ENCODE measurements at regions not wholly inside any gene's neighbourhood (a gene's known extent, or its start where the extent isn't known, plus 50 kb on each side); places are given as distances from the start of the nearest gene placed in this dataset.
A peak's percentile ranks its signal among the peaks of the same experiment; 100 is the strongest.

DNA sequence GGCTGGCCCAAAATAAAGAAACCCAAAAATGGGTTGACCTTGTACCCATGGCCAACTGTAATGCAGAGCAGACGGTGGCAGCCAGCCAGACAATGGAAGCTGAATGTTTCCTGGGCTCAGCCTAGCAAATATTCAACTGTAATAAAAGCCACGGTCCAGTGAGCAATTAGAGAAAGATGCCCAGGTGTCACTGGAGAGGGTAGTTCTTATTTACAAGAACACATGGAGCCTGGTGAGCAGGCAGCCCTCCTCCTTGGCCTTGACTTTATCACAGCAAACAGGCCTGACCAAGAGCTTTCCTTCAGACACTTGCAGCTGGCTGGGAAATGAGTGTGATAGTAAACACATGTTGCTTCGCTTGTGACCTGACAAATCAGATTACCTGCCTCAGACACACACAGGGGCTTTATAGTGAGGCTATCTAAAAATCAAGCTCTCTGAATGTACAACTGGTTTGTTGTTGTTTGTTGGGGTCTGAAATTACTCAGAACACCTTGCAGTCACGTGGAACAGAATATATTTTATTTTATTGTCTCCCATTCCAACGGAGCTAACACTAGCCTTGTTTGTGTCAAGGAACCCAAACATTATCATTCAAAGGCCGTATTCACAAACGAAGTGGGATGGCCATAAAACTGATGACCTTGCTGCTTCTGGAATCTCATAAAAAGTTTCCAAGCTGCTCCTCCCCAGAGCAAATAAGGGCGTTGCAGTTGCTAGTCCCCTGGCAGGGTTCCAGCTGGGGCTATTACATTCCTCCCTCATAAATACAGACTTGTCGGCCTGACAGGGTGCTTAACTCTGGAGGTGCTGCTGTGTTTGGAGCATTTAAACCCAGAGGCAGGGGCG is 161.1 kb downstream of the BBOX1 start:
- Histone ChIP-seq H3K36me3 (ENCODE audit: insufficient read depth, low read length) (no peaks in the 10 kb centered on the region), H3K4me1 (ENCODE audit: control insufficient read depth, insufficient read depth, low read length) (peaks cover 25% of the 10 kb centered on the region), H3K9ac (ENCODE audit: low read depth, low read length) (no peak overlapping the region), H3K4me3 (ENCODE audit: low read length) (no peak overlapping the region), H3K4me2 (ENCODE audit: low read length) (peak overlapping the region; percentile 31), H3K27me3 (ENCODE audit: control insufficient read depth, insufficient read depth, low read length) (no peaks in the 10 kb centered on the region), H3K9me3 (replicated peaks; ENCODE audit: low read length) (no peaks in the 10 kb centered on the region)

DNA sequence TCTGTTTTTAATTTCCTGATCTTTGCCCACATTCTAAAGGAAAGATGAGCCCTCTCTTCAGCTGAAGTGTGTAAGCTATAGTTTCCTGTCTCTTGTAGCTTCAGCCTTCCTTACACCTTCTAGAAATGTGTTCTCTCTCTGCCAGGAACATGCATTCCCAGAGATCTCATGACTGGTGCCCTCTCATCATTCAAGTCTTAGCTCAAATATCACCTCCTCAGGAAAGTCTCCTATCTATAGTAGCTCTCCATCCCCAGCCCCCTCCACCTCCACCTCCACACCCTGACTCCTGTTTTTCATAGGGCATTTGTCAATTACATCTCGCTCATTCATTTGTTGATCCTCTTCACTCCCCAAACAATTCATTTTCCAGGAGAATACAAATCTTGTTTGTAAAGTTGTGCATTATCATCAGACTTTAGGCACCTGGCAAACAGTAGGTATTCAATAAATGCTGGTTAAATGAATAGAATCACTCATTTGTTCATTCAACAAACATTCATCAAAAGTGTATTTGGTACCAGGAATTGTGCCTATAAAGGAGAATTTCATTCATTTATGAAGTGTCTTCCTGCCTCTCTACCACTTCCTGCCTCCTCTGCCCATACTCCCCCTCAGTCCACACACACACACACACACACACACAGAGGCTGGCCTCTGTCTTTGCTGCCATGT is 160.3 kb downstream of the BBOX1 start:
- Histone ChIP-seq H3K27me3 (ENCODE audit: control insufficient read depth, insufficient read depth, low read length) (no peaks in the 10 kb centered on the region), H3K9ac (ENCODE audit: low read depth, low read length) (no peak overlapping the region), H3K4me1 (ENCODE audit: control insufficient read depth, insufficient read depth, low read length) (peaks cover 23% of the 10 kb centered on the region), H3K36me3 (ENCODE audit: insufficient read depth, low read length) (no peaks in the 10 kb centered on the region), H3K4me3 (ENCODE audit: low read length) (no peak overlapping the region), H3K9me3 (replicated peaks; ENCODE audit: low read length) (no peaks in the 10 kb centered on the region), H3K4me2 (ENCODE audit: low read length) (no peak overlapping the region)

DNA sequence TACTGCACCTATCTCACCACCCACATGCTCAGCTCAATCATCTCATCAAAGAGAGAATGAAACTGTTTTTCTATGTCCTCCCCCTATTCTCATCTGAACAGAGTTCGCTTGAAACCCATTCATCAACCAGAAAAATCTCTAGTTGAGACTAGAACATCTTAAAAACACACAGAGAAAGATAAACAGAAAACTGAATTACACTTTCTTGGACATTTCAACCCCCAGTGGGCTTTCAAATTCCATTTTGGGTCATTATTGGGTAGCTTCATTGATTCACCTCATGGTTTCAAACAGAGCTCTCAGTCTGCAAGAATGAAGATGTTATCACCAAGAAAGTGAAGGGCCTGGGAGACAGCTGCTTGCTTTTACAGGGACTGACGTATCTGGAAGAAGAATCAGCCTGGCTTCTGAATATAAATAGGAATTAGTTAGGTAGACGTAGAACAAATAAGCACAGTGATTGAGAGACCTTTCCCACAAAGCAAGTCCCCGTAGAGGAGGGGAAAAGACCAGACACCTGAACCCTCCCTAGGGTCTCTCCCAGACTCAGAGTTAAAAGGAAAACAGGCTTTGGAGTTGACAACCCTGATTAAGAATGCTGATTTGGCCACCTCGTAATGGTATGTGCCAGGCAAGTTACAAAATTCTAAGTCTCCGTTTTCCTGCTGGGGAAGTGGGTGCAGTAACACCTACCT is 155.7 kb downstream of the BBOX1 start:
- Histone ChIP-seq H3K9me3 (replicated peaks; ENCODE audit: low read length) (no peaks in the 10 kb centered on the region), H3K36me3 (ENCODE audit: insufficient read depth, low read length) (no peaks in the 10 kb centered on the region), H3K4me3 (ENCODE audit: low read length) (no peak overlapping the region), H3K4me2 (ENCODE audit: low read length) (no peak overlapping the region), H3K9ac (ENCODE audit: low read depth, low read length) (no peak overlapping the region), H3K4me1 (ENCODE audit: control insufficient read depth, insufficient read depth, low read length) (peaks cover 4% of the 10 kb centered on the region), H3K27me3 (ENCODE audit: control insufficient read depth, insufficient read depth, low read length) (no peaks in the 10 kb centered on the region)

DNA sequence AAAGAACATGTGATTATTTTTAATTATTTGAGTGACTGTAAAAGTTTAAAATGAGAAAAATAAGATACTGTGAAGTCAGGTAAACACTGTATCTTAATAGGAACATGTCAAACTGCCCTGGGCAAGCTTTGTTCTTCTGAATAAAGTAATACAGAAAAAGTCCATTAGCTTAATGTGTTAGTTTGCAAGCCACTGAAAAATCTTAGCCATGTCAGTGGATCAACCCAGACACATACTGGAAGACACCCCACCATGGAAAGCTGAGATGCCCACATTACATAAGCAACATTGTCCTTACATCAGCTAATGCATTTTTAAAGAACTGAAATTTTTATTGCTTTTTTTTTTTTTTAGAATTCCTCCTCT is 155.2 kb downstream of the BBOX1 start:
- Histone ChIP-seq H3K4me1 (ENCODE audit: control insufficient read depth, insufficient read depth, low read length) (no peaks in the 10 kb centered on the region), H3K4me2 (ENCODE audit: low read length) (no peak overlapping the region), H3K27me3 (ENCODE audit: control insufficient read depth, insufficient read depth, low read length) (no peaks in the 10 kb centered on the region), H3K36me3 (ENCODE audit: insufficient read depth, low read length) (no peaks in the 10 kb centered on the region), H3K9me3 (replicated peaks; ENCODE audit: low read length) (no peaks in the 10 kb centered on the region), H3K9ac (ENCODE audit: low read depth, low read length) (no peak overlapping the region), H3K4me3 (ENCODE audit: low read length) (no peak overlapping the region)

GRCh38 chr11:27194976-27195375 is 154.4 kb downstream of the BBOX1 start:
- H3K9me3 ChIP-seq (replicated peaks; ENCODE audit: low read length): no peaks in the 10 kb centered on the region
- no peaks in the 10 kb centered on the region for H3K36me3 ChIP-seq (ENCODE audit: insufficient read depth, low read length)
- H3K27me3 ChIP-seq (ENCODE audit: control insufficient read depth, insufficient read depth, low read length): no peaks in the 10 kb centered on the region
- H3K4me2 ChIP-seq (ENCODE audit: low read length): no peak overlapping the region
- no peak overlapping the region for H3K4me3 ChIP-seq (ENCODE audit: low read length)
- H3K9ac ChIP-seq (ENCODE audit: low read depth, low read length): no peak overlapping the region
- H3K4me1 ChIP-seq (ENCODE audit: control insufficient read depth, insufficient read depth, low read length): no peaks in the 10 kb centered on the region

GRCh38 chr11:27193434-27194225 is 153.0 kb downstream of the BBOX1 start:
- Histone ChIP-seq H3K9me3 (replicated peaks; ENCODE audit: low read length) (no peaks in the 10 kb centered on the region), H3K36me3 (ENCODE audit: insufficient read depth, low read length) (no peaks in the 10 kb centered on the region), H3K27me3 (ENCODE audit: control insufficient read depth, insufficient read depth, low read length) (peaks cover 5% of the 10 kb centered on the region), H3K4me2 (ENCODE audit: low read length) (no peak overlapping the region), H3K4me1 (ENCODE audit: control insufficient read depth, insufficient read depth, low read length) (no peaks in the 10 kb centered on the region), H3K9ac (ENCODE audit: low read depth, low read length) (no peak overlapping the region), H3K4me3 (ENCODE audit: low read length) (no peak overlapping the region)

DNA sequence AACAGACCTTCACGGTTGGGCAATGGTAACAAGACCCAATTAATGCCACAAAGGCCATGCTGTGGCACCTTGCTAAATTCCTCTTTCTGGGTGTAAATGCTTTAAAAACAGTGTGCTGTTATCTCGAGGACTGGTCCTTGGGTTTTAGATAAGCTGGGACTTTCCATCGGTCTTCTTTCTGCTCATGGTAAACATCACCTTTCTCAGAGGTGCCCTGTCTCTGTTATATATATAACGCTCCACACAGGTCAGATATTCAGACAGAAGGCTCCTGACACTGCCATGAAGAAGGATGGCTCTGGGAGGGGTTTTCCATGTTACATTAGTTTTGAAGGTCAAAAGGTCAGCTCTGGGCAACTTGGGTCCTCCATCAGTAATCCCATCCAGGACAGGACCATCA is 151.6 kb downstream of the BBOX1 start:
- Histone ChIP-seq H3K9ac (ENCODE audit: low read depth, low read length) (no peak overlapping the region), H3K4me2 (ENCODE audit: low read length) (no peak overlapping the region), H3K4me1 (ENCODE audit: control insufficient read depth, insufficient read depth, low read length) (no peaks in the 10 kb centered on the region), H3K27me3 (ENCODE audit: control insufficient read depth, insufficient read depth, low read length) (peaks cover 17% of the 10 kb centered on the region), H3K9me3 (replicated peaks; ENCODE audit: low read length) (no peaks in the 10 kb centered on the region), H3K36me3 (ENCODE audit: insufficient read depth, low read length) (no peaks in the 10 kb centered on the region), H3K4me3 (ENCODE audit: low read length) (no peak overlapping the region)

GRCh38 chr11:27191639-27192038 is 151.0 kb downstream of the BBOX1 start:
- H3K4me1 ChIP-seq (ENCODE audit: control insufficient read depth, insufficient read depth, low read length): no peaks in the 10 kb centered on the region
- no peaks in the 10 kb centered on the region for H3K9me3 ChIP-seq (replicated peaks; ENCODE audit: low read length)
- no peak overlapping the region for H3K4me2 ChIP-seq (ENCODE audit: low read length)
- no peak overlapping the region for H3K4me3 ChIP-seq (ENCODE audit: low read length)
- no peak overlapping the region for H3K9ac ChIP-seq (ENCODE audit: low read depth, low read length)
- no peaks in the 10 kb centered on the region for H3K36me3 ChIP-seq (ENCODE audit: insufficient read depth, low read length)
- H3K27me3 ChIP-seq (ENCODE audit: control insufficient read depth, insufficient read depth, low read length): peaks cover 19% of the 10 kb centered on the region

DNA sequence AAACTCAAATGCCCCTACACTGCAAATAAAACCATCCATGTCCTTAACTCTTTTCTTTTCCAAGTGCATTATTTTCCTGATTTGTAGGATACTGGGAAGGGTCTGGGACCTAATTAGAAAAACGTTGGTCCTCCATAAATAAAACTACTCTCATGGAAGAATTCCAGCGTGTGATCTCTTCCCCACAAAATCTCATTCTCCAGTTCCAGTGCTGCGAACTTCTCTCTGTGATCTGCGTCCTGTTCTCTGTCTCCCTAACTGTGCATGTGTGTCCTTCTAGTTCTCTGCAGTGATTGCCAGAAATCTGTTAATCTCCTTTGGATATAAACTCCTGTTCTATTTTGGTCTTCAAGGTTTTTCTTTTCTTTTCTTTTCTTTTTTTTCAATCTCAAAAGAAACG is 148.1 kb downstream of the BBOX1 start:
- Histone ChIP-seq H3K36me3 (ENCODE audit: insufficient read depth, low read length) (no peaks in the 10 kb centered on the region), H3K9ac (ENCODE audit: low read depth, low read length) (no peak overlapping the region), H3K27me3 (ENCODE audit: control insufficient read depth, insufficient read depth, low read length) (peaks cover 19% of the 10 kb centered on the region), H3K4me3 (ENCODE audit: low read length) (no peak overlapping the region), H3K9me3 (replicated peaks; ENCODE audit: low read length) (no peaks in the 10 kb centered on the region), H3K4me1 (ENCODE audit: control insufficient read depth, insufficient read depth, low read length) (no peaks in the 10 kb centered on the region), H3K4me2 (ENCODE audit: low read length) (no peak overlapping the region)

DNA sequence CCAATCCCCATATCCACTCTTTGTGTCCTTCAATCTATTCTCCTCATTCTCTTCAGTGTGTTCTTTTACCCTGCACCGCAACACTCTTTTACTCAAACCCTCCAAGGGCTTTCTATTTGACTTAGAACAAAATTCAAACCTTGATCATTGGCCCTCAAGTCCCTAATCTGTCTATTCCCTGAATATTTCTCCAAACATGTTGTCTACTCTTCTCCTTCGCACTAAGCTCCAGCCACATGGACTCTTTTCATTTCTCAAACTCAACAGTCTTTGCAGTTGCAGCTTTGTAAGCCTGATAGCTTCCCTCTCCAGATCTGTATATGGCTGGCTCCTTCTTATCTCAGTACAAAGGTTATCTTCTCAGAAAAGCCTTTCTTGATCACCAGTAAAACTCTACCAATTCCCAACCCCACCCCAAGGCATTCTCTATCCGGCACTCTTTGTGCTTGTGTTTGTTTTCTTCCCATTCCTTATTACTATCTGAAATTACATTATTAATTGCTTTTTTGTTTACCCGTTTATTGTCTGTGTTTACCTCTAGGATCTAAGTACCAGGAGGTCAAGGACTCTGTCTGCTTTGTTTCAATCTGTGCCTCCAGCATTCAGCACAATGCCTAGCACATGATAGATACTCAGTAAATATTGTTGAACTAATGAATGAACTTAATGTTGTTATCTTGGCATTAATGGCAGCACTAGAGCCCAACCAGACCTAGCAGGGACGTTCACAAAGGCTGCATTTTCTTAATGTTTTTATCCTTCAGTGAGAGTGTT is 147.4 kb downstream of the BBOX1 start:
- Histone ChIP-seq H3K4me3 (ENCODE audit: low read length) (no peak overlapping the region), H3K9ac (ENCODE audit: low read depth, low read length) (no peak overlapping the region), H3K9me3 (replicated peaks; ENCODE audit: low read length) (no peaks in the 10 kb centered on the region), H3K27me3 (ENCODE audit: control insufficient read depth, insufficient read depth, low read length) (peaks cover 21% of the 10 kb centered on the region), H3K4me2 (ENCODE audit: low read length) (no peak overlapping the region), H3K36me3 (ENCODE audit: insufficient read depth, low read length) (no peaks in the 10 kb centered on the region), H3K4me1 (ENCODE audit: control insufficient read depth, insufficient read depth, low read length) (no peaks in the 10 kb centered on the region)
